ENCODE measurements at regions not wholly inside any gene's neighbourhood (a gene's known extent, or its start where the extent isn't known, plus 50 kb on each side); places are given as distances from the start of the nearest gene placed in this dataset.

DNA sequence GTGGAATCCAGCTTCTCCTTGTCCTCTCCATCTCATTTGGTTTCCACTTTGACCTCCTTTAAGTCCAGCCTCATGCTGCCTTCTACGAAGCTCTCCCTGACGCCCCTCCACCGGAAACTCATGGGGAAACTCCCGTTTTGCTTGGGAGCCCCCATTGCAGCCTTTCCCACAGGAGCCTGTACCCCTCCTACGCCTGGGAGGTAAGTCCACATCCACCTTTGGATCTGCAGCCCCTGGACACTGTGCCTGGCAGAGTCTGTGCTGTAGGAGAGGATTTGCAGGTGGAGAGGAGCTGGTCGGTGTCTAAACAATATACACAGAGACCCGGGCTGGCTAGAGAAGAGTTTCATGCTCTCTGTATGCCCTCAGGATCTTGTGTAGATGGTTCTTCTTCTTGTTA lies 296.1 kb downstream of the GLRX3 start:
- H3K36me3 Mint-ChIP-seq (ENCODE audit: insufficient read depth in 1 of 3, low read depth in 3 of 3) = no peaks in the 10 kb centered on the region
- H2BK15ac ChIP-seq (ENCODE audit: low read depth, low read length) = no peak overlapping the region
- H4K91ac ChIP-seq (ENCODE audit: insufficient read length, low read depth, low read length) = no peak overlapping the region
- H2BK120ac ChIP-seq (ENCODE audit: low read depth, low read length, poor library complexity, severe bottlenecking) = no peak overlapping the region
- no peak overlapping the region for H4K5ac ChIP-seq (ENCODE audit: insufficient read length, low read depth, low read length)
- peaks cover 4 to 5% of the 10 kb centered on the region in 2 experiments; a peak in 3 of 5 replicates for H3K9me3 Mint-ChIP-seq
- H3T11ph ChIP-seq (ENCODE audit: low read length) = no peak overlapping the region
- no peaks in the 10 kb centered on the region for H4K20me1 ChIP-seq (ENCODE audit: control insufficient read depth, insufficient read depth, insufficient read length)
- H3K18ac ChIP-seq (ENCODE audit: insufficient read length, low read depth, low read length) = no peak overlapping the region
- no peaks in the 10 kb centered on the region for H3K23me2 ChIP-seq (ENCODE audit: insufficient read length, low read depth, low read length, poor library complexity, severe bottlenecking)
- H3K79me1 ChIP-seq (ENCODE audit: insufficient read depth, low read depth, low read length, poor library complexity, severe bottlenecking) = no peaks in the 10 kb centered on the region
- H3K9ac ChIP-seq (ENCODE audit: extremely low read depth, insufficient read length, low read length) = no peak overlapping the region
- no peaks in the 10 kb centered on the region for H3K4me1 Mint-ChIP-seq
- no peak overlapping the region for H3K56ac ChIP-seq (ENCODE audit: insufficient read length, low read depth, low read length)
- no peak overlapping the region for H2AFZ ChIP-seq (ENCODE audit: low read length)
- no peak overlapping the region for H2BK5ac ChIP-seq (ENCODE audit: insufficient read length, low read length)
- H3K27me3 Mint-ChIP-seq (ENCODE audit: low read depth) = peaks cover 6% of the 10 kb centered on the region
- H3K9me3 ChIP-seq (ENCODE audit: control insufficient read depth, low read depth, low read length) = no peaks in the 10 kb centered on the region
- H3K4ac ChIP-seq (ENCODE audit: low read depth, low read length) = no peak overlapping the region
- no peak overlapping the region for H3K14ac ChIP-seq (ENCODE audit: insufficient read depth, low read length)
- no peak overlapping the region for H3K23ac ChIP-seq (ENCODE audit: insufficient read length, low read depth, low read length)
- no peak overlapping the region for H3K27ac Mint-ChIP-seq
- no CpG with 5 or more reads among the region's 7 CpGs for WGBS (ENCODE audit: extremely low coverage, insufficient read length, low lambda C conversion rate)
- no peaks in the 10 kb centered on the region for H3K4me1 ChIP-seq (ENCODE audit: insufficient read depth, low read length)
- H2BK12ac ChIP-seq (ENCODE audit: insufficient read length, low read depth, low read length) = no peak overlapping the region
- no peaks in the 10 kb centered on the region for H3K79me2 ChIP-seq (ENCODE audit: insufficient read depth, low read length)
- TF ChIP-seq, protein P1, sequence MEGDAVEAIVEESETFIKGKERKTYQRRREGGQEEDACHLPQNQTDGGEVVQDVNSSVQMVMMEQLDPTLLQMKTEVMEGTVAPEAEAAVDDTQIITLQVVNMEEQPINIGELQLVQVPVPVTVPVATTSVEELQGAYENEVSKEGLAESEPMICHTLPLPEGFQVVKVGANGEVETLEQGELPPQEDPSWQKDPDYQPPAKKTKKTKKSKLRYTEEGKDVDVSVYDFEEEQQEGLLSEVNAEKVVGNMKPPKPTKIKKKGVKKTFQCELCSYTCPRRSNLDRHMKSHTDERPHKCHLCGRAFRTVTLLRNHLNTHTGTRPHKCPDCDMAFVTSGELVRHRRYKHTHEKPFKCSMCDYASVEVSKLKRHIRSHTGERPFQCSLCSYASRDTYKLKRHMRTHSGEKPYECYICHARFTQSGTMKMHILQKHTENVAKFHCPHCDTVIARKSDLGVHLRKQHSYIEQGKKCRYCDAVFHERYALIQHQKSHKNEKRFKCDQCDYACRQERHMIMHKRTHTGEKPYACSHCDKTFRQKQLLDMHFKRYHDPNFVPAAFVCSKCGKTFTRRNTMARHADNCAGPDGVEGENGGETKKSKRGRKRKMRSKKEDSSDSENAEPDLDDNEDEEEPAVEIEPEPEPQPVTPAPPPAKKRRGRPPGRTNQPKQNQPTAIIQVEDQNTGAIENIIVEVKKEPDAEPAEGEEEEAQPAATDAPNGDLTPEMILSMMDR (conservative IDR thresholded peaks at IDR 0.05) = no peak
- peak; percentile 1 for DNase-seq
- no peak overlapping the region for H2AK5ac ChIP-seq (ENCODE audit: insufficient read length, low read length)
- no peak overlapping the region for H3K27ac ChIP-seq (ENCODE audit: insufficient read length, low read depth, low read length)
- no peaks in the 10 kb centered on the region for H3K27me3 ChIP-seq (ENCODE audit: insufficient read depth, low read length)
- no peak overlapping the region for H2BK20ac ChIP-seq (ENCODE audit: low read depth, low read length, poor library complexity, severe bottlenecking)
- H3K4me3 Mint-ChIP-seq = no peak overlapping the region
- H4K8ac ChIP-seq (replicated peaks; ENCODE audit: insufficient read length, low read depth, low read length) = no peak overlapping the region
- H3K4me2 ChIP-seq (ENCODE audit: insufficient read depth, insufficient read length, low read length) = no peak overlapping the region

Measured in H9 (cell line).